T1000 (cell line): ENCODE measurements at regions not wholly inside any gene's neighbourhood (a gene's known extent, or its start where the extent isn't known, plus 50 kb on each side); places are given as distances from the start of the nearest gene placed in this dataset.

ENCODE experiments used
- DNase-seq: peaks from one replicate; lab custom pipeline; 2025; ENCODE audit warnings: mixed read lengths; lab: John Stamatoyannopoulos, UW

DNA sequence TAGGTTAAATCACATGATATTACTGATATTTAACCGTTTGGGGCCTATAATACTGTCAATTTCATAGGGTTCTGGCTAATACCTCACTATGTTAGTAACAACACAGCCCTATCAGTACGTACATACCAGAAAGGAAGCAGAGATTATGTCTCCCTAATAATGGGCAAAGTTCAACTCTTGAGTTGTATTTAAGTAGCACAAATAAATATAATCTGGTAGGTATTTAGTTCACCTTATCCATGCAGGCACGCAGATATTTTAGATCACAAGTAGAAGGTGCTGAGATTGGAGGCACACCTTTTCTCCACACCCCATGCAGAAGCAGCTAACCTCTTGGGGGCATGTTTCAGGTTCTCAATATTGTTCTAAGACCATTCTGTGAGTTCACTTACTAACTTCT, 118.9 kb downstream of the IRS1 start:
- no peak for DNase-seq

DNA sequence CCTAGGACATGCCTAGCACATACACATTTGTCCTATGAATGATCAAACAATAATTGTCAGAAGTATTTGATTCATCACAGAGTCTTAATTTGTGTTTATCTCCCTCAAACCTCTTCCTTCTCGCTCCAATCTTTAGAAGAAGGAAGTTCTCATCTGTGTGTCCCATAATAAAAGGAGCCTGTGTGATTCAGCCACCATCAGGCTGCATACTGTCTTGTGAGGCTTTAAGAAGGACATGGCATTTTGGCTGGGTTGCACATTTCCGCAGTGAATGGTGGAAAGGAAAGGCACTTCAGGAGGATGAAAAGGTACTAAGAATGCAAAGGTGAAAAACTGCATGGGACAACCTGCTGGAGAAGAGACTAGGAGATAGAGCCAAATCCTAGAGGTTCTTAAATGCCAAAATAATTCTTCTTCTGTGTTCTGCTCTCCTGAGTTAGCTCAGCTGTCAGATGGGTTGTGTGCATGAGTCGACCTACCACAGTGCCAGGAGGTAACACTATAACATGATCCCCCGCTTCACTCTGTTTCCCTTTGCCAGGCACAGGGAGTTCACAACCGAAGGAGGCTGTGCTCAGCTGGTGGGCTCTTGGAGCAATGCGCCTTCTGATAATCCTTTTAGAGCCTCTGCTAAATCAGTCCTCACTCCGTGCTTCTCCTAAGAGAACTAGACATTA, 120.1 kb downstream of the IRS1 start:
- DNase-seq, result no peak

DNA sequence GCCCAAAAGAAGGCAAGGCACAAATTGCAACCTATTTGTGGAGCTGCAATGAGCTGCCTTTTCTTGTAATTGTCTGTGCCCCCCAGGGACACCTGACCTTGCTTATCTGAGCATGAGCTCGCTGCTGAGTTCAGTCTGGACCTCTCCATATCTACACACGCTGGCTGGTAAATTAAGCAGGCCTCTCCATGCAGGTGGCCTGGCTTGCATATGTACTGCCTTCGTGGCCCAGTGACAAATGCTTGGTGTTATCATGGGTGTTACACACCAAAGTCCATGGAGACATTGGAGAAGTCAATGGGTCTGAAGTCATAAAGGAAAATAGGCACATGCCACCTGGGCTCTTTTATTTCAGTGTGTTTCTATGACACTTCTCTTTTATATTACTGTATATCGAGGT, 121.2 kb downstream of the IRS1 start:
- DNase-seq, result no peak

DNA sequence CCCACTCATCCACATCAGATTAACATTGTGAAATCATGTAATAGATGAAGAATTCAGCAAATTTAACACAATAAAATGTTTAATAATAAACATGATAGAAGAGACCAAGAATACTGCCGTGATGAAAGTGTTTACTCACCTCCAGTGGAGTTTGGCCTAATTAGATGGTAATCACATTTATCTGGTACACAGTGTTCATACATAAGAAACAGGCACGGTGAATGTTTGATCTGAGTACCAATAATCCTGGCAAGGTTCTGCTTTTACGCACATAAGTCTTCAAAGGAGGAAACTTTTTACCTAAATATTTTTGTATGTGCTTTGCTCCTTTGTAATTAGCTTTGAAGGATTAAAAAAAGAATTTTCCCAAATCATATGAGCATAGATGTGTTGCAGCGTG, 122.5 kb downstream of the IRS1 start:
- DNase-seq, result no peak

DNA sequence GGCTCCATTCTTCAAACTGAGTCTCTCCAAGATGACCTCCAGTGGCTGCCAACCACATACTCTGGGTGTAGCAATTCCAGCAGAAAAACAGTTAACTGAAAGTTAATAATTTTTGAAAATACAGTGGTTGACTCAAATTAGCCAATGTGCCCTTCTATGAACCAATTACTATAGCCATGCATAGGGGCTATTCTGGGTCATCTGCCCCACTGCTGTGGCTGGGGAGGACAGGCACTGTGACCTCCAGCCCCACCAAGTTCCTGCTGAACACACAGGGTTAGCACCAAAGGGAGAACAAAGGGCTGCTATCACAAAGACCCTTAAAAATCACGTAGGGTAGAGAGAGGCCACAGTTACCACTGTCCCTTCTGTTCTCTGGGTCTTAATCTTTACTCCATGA, 123.0 kb downstream of the IRS1 start:
- no peak for DNase-seq

DNA sequence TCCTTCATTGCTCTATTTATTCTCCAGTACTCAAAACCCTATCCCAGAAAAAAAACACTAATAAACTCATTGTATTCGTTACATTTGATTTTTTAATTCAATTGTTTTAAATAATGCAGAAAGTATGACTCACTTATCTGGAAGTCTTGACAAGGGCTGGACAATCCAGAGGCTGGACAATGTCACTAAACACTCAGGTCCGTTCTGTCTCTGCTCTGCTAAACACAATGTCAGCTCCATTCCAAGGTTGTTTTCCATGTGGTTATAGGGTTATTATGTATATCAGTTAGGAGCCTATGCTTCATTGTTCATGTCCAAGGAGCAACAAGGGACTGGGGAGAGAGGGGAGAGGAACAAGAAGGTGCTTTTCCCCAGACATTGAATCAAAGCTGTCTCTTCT, 125.5 kb downstream of the IRS1 start:
- DNase-seq, result no peak

DNA sequence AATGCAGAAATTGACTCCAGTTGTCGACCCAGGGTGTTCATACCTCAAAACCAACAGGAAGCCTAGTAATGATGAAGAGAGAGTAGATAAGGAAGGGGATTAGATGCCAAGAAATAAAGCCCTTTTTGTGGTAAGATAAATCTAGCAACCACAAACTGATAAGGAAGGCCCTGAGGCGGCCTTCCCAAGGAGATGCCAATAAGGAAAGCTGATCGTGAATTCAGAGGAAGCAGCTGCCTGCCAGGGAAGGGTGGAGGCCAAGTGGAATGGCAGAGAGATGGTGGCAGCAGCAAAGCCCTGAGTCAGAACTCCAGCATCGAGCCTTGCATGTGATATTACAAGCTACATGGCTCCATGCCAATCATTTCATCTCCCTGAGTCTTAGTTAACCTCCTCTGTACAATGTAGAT, 126.3 kb downstream of the IRS1 start:
- DNase-seq, result peak; percentile 67

DNA sequence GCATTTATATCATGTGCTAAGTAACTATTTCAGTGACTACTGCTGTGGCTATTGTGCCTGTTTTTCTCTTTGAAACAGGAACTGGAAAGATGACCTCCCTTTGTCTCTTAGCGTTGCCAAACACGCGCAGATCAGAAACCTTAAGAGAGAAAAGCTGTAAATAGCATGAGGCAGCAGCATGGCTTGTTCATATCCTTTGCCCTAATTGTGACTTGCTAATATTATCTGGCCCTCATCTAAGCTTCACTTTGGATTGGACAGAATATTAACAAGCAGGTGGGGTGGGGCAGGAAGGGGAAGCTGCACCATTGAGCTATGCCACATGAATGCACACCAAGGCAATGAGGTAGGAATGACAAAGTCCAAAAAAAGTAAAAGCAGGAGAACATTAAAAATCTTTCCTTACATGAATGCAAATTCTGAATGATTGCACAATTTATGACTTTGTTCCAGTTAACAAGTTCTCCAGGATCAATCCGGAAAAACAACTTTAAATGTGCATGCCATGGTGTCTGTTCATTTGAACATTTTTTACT, 128.4 kb downstream of the IRS1 start:
- DNase-seq, result no peak

DNA sequence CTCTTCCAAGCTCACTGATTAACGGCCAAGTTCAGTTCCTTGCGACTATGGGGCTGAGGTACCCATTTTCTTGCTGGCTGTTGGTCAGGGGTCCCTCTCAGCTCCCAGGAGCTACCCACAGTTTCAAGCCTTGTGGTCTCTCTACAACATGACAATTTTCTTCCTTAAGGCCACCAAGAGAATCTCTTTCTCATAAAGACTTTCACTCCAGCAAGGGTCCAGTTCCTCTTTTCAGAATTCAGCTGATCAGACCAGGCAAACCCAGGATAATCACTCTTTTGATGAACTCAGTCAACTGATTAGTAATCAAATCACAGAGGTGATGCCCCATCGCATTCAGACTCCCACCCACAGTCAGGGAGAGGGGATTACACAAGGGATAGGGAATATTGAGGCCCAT, 129.7 kb downstream of the IRS1 start:
- DNase-seq, result no peak

DNA sequence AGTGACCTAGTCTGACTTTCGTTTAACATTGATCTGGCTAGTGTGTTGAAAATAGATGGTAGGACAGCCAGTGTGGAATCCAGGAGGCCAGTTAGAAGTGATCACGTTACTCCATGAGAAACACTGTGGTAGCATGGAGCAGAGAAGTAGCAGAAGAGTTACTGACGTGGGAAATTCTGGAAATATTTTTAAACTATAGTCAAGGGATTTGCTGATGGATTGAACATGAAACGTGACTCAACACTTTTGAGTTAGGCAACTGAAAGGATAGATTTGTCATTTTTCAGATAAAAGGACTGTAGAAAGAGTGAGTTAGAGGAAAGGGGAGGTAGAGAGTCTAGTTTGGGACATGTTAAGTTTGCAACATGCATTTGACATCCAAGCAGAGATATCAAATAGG, 130.4 kb downstream of the IRS1 start:
- DNase-seq, result no peak

DNA sequence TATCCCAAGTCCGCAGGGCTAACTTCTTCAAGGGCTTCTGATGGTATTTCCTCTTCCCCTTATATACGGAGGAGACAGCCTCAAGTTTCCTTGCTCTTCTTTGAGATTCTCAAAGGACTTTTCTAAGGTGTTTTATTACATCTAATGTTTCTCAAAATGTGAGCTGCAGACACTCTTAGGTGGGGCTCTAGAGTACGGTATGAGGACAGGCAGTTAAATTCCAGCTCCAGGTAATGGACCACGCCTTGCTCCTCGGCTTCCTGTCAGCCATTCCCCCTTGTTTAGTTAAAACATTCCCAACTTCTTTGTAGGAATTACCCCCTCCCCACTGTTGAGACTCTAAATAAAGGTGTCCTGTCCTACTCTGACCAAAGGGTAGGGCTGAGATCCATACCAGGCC, 131.9 kb downstream of the IRS1 start:
- DNase-seq, result no peak

DNA sequence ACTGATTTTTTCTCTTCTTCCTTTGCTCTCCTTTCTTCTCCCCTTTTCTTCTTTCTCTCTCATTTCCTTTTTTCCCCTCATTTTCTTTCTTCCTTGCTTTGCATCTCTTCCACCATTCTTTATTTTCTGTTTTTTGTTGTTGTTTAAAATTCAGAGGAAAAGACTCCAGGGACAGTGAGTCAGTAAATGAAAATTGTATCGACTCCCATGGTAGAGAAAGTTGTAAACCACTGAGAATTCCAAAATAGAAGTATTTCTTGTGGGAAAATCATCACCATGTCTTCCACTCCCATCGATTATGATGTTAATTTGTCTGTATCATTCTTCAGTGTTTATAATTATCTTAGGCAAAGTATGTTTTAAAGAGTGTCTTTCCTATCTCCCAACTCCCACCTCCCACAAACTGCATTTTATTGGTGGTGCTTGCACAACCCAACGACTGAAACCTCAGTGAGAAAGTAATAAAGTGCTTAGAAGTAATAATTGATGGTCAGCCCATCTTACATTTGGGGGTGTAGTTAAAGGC, 134.3 kb downstream of the IRS1 start:
- DNase-seq, result no peak

DNA sequence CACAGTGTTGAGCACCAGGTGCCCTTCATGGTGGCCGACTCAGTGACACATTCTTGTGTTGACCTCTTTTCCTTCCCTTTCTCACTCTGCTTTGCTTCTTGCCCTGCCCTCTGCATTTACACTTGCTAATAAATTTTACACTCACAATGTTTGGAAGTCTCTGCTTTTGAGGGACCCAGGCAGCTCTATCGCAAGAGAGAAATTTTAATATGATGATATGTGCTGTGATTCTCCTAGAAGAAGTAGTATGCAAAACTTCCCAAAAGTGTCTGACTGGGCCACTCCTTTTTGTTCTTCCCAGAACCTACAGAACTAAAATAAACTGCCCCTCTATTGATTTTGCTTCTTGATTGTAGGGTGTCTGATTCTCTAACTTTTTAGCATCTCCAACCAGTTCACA, 135.0 kb downstream of the IRS1 start:
- no peak for DNase-seq

DNA sequence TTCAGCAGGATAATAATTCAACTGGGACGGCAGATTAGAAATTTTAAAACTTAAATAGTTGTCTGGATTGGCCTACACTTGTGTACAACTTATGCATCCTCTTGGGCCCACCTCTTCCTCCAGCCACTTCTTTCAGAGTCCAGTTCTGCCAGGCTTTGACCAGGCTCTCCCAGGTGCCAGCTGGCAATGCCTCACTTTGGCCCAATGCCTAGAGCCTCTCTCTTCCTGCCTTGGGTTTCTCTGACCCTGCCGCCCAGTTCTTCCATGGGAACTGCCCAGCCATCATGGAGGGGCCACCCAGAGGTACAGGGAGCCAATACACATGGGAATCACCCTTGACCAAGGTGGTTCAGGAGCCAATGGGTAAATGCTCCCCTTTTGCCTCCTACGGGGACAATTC, 135.5 kb downstream of the IRS1 start:
- no peak for DNase-seq

DNA sequence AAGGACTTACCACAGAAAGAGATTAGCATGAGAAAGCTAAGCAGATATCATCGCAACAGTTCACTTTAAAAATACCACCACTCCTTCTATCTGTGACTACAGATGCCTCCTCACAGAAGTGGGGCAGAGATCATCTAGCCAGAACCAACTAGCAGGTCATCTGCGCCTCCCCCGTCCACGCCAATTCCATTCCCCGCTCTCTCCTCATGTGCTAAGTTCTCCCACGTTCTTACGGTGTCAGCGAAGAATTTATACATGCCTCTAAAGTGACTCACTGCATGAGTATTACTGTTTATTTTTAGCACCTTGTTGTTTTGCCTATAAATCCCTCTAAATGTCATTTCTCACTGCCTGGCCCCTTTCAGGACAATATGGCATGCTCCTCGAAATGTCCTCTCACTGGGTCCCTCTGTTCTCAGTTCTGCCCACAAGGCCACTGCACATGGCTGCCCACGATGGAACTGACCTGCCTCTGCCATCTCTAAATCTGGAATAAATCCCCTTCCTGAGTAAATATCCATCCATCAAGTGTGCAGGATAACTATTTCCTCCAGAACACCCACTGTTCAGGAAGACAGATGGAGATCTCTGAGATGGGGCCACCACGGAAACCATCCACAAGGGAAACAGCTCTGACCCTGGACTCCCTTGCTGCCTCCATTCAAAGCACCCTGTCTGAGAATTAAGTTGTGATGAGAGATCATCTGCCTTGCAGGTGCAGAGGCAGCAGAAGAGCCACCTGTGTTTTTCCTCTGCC, 137.7 kb downstream of the IRS1 start:
- DNase-seq, result peak; percentile 11

DNA sequence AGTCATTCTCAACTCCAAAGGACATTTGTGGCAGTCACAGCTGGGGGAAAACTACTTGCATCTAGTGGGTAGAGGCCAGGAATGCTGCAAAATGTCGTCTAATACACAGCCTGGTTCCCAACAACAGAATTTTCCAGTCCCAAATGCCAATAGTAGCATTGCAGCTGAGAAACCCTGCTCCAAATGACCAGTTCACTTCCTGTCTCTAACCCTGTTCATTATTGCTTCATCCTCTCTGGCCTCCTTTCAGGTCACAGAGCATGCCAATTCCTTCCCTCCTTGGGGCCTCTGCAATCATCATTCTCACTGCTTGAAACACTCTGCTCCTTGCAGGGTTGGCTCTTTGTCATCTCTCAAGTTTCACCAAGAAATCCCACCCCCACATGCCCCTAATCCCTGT, 139.1 kb downstream of the IRS1 start:
- DNase-seq, result no peak

DNA sequence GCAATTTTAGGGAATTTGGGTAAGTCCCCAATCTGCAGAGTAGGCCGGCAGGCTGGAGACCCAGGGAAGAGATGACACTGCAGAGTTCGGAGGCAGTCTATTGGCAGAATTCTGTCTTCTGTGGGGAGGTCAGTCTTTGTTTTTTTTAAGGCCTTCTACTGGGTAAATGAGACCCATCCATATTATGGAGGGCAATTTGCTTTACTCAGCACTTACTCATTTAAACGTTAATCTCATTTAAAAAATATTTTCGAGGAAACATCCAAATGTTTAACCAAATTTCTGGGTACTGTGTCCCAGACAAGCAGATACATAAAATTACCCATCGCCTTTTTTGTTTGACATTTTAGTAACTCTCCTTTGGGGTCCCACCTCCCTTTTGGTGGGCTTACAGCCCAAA, 139.5 kb downstream of the IRS1 start:
- no peak for DNase-seq

DNA sequence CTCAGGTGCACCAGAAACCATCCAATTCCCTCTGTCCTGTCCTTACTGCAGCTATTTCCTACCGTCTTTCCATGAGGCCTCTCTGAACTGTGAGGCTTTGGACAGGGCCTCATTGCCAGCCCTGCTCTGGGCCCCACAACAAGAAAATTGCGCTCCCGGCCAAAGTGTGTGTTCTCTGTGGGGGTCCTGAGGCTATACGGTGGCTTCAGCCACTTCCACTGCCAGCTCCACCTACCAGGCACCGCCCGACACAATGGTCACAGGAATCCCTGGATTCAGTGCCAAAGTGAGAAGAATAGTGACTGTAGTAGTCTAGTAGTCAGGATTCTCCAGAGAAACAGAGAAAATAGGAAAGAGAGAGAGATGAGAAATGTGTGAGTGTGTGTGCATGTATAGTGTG, 140.2 kb downstream of the IRS1 start:
- DNase-seq, result no peak

DNA sequence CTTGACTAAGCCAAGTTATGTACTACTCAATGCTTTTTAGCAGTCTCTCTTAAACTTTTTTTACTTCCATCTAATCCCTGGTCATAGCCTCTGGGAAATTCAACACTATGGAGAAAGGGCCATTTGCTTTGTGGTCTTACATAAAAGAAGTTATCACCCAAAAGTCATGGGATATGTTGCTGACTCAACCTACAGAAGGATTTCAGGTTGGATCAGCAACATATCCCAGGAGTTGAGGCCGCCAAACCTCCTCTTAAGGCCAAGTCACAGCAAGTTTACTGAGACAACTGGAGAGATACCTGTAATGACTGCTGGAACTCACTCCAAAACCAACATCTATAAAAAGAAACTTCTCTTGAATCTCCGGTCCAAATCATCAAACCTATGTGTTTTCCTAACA, 141.1 kb downstream of the IRS1 start:
- no peak for DNase-seq

DNA sequence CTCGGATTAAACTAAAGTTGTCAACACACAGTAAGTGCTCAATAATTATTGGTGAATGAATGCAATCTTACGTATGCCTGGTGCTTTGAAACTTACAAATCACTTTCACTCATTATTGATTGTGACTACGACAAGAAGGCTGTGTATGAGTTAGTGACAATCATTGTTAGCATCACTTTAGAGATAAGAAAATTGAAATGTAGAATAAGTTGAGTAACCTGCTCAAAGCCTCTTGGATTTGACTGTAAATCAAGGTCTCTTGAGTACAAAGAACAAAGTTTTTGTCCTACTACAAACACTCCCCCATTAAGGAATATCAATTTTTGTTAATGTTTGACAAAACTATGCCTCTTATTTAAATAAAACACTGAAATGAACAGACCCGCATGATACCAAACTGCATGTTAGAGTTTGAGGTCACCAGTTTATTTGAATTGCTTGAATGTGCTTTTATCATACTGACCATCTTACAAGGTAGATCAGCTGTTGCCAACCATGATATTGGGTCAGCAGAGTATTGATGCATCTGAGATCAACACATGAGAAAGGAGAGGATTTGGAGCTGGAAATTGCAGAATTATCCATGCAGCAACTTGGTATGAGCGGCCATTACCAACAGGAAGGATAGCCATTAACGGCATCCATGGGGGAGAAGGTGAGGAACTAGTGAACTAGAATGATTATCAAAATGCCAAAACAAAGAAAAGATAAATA, 142.1 kb downstream of the IRS1 start:
- DNase-seq, result no peak

DNA sequence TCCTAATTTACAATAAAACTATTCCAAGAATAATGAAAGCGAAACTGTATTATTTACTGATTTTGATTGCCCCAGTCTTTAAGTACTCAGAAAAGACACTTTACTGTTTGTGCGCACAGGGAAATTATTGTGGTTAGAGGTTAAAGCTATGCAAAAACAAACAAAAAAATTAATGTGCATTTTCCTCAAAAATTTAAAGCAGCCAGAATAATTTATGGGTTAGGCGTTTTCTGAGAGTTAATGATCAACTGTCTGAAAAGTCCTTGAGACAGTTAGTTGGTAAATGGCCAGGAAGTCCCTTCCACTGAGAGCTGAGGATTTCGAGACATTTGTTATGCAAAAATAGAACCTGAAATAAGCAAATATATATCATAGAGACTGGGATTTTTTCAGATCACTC, 143.3 kb downstream of the IRS1 start:
- no peak for DNase-seq

DNA sequence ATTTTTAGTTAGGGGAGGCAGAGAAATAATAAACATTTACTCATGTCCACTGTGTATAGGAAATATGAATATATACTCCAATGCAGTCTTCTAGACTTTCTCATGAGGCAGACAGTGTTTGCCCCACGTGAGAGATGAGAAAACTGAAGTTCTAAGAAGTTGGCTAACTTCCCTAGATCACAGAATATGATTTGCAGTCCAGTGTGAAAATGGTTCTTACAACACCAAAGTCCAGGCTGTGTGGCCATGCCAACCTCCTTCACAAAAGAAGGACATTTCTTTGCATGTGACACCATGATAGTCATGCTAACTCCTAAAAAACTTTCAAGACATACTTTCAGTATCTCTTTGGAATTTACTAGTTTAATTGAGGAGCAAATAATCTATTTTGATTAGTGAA, 143.7 kb downstream of the IRS1 start:
- DNase-seq, result no peak
